T-helper 2 cell treated with Interferon-gamma antibody and Interleukin-4, amounts not matched to agents 5 μg/mL and 100 μg/mL, for 36 hours (primary cell): ENCODE measurements at regions not wholly inside any gene's neighbourhood (a gene's known extent, or its start where the extent isn't known, plus 50 kb on each side); places are given as distances from the start of the nearest gene placed in this dataset.

Experiments
- DNase-seq: peaks from one replicate; pipeline ENCODE4 v3.0.0; 2021; ENCODE audit warnings: low spot score
- H3K27ac Mint-ChIP-seq: one replicate; pipeline ENCODE4 v1.8.0; 2021; ENCODE audit warnings: mild to moderate bottlenecking, mixed read lengths
- H3K27me3 Mint-ChIP-seq: one replicate; pipeline ENCODE4 v1.8.0; 2021; ENCODE audit warnings: low read depth, mixed read lengths
- H3K36me3 Mint-ChIP-seq: one replicate; pipeline ENCODE4 v1.8.0; 2021; ENCODE audit warnings: low read depth, mixed read lengths
- H3K4me1 Mint-ChIP-seq: one replicate; pipeline ENCODE4 v1.8.0; 2021; ENCODE audit warnings: low read depth, mixed read lengths
- H3K4me3 Mint-ChIP-seq: one replicate; pipeline ENCODE4 v1.8.0; 2022; ENCODE audit warnings: mild to moderate bottlenecking, moderate library complexity, mixed read lengths
- H3K9me3 Mint-ChIP-seq: one replicate; pipeline ENCODE4 v1.8.0; 2021; ENCODE audit warnings: mixed read lengths

- no peak for DNase-seq
- no peaks in the 10 kb centered on the region for H3K9me3 Mint-ChIP-seq
- no peaks in the 10 kb centered on the region for H3K27me3 Mint-ChIP-seq
- no peaks in the 10 kb centered on the region for H3K36me3 Mint-ChIP-seq
- no peak overlapping the region for H3K4me3 Mint-ChIP-seq
- no peak overlapping the region for H3K27ac Mint-ChIP-seq
- no peaks in the 10 kb centered on the region for H3K4me1 Mint-ChIP-seq
Observed at GRCh38 chr3:104805042-104805441, 561.7 kb upstream of the ALCAM start.

GRCh38 chr3:104805508-104805907, 561.2 kb upstream of the ALCAM start:
- no peaks in the 10 kb centered on the region for H3K36me3 Mint-ChIP-seq
- no peaks in the 10 kb centered on the region for H3K27me3 Mint-ChIP-seq
- no peaks in the 10 kb centered on the region for H3K9me3 Mint-ChIP-seq
- H3K4me3 Mint-ChIP-seq = no peak overlapping the region
- H3K4me1 Mint-ChIP-seq = no peaks in the 10 kb centered on the region
- H3K27ac Mint-ChIP-seq = no peak overlapping the region
- no peak for DNase-seq

GRCh38 chr3:104810896-104811295, 555.8 kb upstream of the ALCAM start:
- no peaks in the 10 kb centered on the region for H3K27me3 Mint-ChIP-seq
- no peak overlapping the region for H3K4me3 Mint-ChIP-seq
- no peak for DNase-seq
- no peaks in the 10 kb centered on the region for H3K9me3 Mint-ChIP-seq
- H3K36me3 Mint-ChIP-seq = no peaks in the 10 kb centered on the region
- H3K27ac Mint-ChIP-seq = no peak overlapping the region
- no peaks in the 10 kb centered on the region for H3K4me1 Mint-ChIP-seq

GRCh38 chr3:104816008-104816407, 550.7 kb upstream of the ALCAM start:
- H3K27ac Mint-ChIP-seq = no peak overlapping the region
- no peaks in the 10 kb centered on the region for H3K4me1 Mint-ChIP-seq
- DNase-seq = no peak
- no peaks in the 10 kb centered on the region for H3K36me3 Mint-ChIP-seq
- peaks cover 6% of the 10 kb centered on the region for H3K9me3 Mint-ChIP-seq
- no peak overlapping the region for H3K4me3 Mint-ChIP-seq
- no peaks in the 10 kb centered on the region for H3K27me3 Mint-ChIP-seq

- H3K36me3 Mint-ChIP-seq = no peaks in the 10 kb centered on the region
- no peaks in the 10 kb centered on the region for H3K4me1 Mint-ChIP-seq
- peaks cover 10% of the 10 kb centered on the region for H3K9me3 Mint-ChIP-seq
- no peak overlapping the region for H3K27ac Mint-ChIP-seq
- no peak overlapping the region for H3K4me3 Mint-ChIP-seq
- H3K27me3 Mint-ChIP-seq = no peaks in the 10 kb centered on the region
- DNase-seq = no peak
Observed at GRCh38 chr3:104816716-104817115, 550.0 kb upstream of the ALCAM start.

- H3K4me1 Mint-ChIP-seq = no peaks in the 10 kb centered on the region
- DNase-seq = no peak
- no peaks in the 10 kb centered on the region for H3K36me3 Mint-ChIP-seq
- H3K27ac Mint-ChIP-seq = no peak overlapping the region
- H3K27me3 Mint-ChIP-seq = no peaks in the 10 kb centered on the region
- H3K9me3 Mint-ChIP-seq = peaks cover 10% of the 10 kb centered on the region
- no peak overlapping the region for H3K4me3 Mint-ChIP-seq
Observed at GRCh38 chr3:104819333-104819732, 547.4 kb upstream of the ALCAM start.

- peaks cover 10% of the 10 kb centered on the region for H3K9me3 Mint-ChIP-seq
- no peak overlapping the region for H3K4me3 Mint-ChIP-seq
- H3K27me3 Mint-ChIP-seq = no peaks in the 10 kb centered on the region
Observed at GRCh38 chr3:104820959-104821358, 545.8 kb upstream of the ALCAM start.

GRCh38 chr3:104825116-104825515, 541.6 kb upstream of the ALCAM start:
- H3K36me3 Mint-ChIP-seq = no peaks in the 10 kb centered on the region
- no peak overlapping the region for H3K27ac Mint-ChIP-seq
- no peaks in the 10 kb centered on the region for H3K27me3 Mint-ChIP-seq
- no peak for DNase-seq
- no peaks in the 10 kb centered on the region for H3K4me1 Mint-ChIP-seq
- no peak overlapping the region for H3K4me3 Mint-ChIP-seq
- peaks cover 10% of the 10 kb centered on the region for H3K9me3 Mint-ChIP-seq

More at GRCh38 chr3:104820959-104821358, 545.8 kb upstream of the ALCAM start:
- Mint-ChIP-seq H3K4me1 (no peaks in the 10 kb centered on the region), H3K36me3 (no peaks in the 10 kb centered on the region), H3K27ac (no peak overlapping the region)
- no peak for DNase-seq

GRCh38 chr3:104831071-104831470, 535.6 kb upstream of the ALCAM start:
- Mint-ChIP-seq H3K4me3 (no peak overlapping the region), H3K4me1 (no peaks in the 10 kb centered on the region), H3K36me3 (no peaks in the 10 kb centered on the region), H3K9me3 (no peaks in the 10 kb centered on the region), H3K27ac (no peak overlapping the region), H3K27me3 (no peaks in the 10 kb centered on the region)
- DNase-seq = no peak

- Mint-ChIP-seq H3K36me3 (no peaks in the 10 kb centered on the region), H3K9me3 (no peaks in the 10 kb centered on the region), H3K4me1 (no peaks in the 10 kb centered on the region), H3K27me3 (no peaks in the 10 kb centered on the region), H3K27ac (no peak overlapping the region), H3K4me3 (no peak overlapping the region)
- no peak for DNase-seq
Observed at GRCh38 chr3:104832530-104832929, 534.2 kb upstream of the ALCAM start.

- no peak overlapping the region for H3K4me3 Mint-ChIP-seq
- H3K36me3 Mint-ChIP-seq = no peaks in the 10 kb centered on the region
- H3K9me3 Mint-ChIP-seq = no peaks in the 10 kb centered on the region
- no peak overlapping the region for H3K27ac Mint-ChIP-seq
- DNase-seq = no peak
- no peaks in the 10 kb centered on the region for H3K27me3 Mint-ChIP-seq
- H3K4me1 Mint-ChIP-seq = no peaks in the 10 kb centered on the region
Observed at GRCh38 chr3:104835376-104835775, 531.3 kb upstream of the ALCAM start.

- no peaks in the 10 kb centered on the region for H3K4me1 Mint-ChIP-seq
- no peak overlapping the region for H3K4me3 Mint-ChIP-seq
- no peaks in the 10 kb centered on the region for H3K9me3 Mint-ChIP-seq
- H3K27me3 Mint-ChIP-seq = no peaks in the 10 kb centered on the region
- no peak overlapping the region for H3K27ac Mint-ChIP-seq
- no peak for DNase-seq
- no peaks in the 10 kb centered on the region for H3K36me3 Mint-ChIP-seq
Observed at GRCh38 chr3:104846270-104846669, 520.4 kb upstream of the ALCAM start.

GRCh38 chr3:104849070-104849469, 517.6 kb upstream of the ALCAM start:
- Mint-ChIP-seq H3K4me3 (no peak overlapping the region), H3K4me1 (no peaks in the 10 kb centered on the region), H3K9me3 (no peaks in the 10 kb centered on the region), H3K27me3 (no peaks in the 10 kb centered on the region), H3K36me3 (no peaks in the 10 kb centered on the region), H3K27ac (no peak overlapping the region)
- DNase-seq = no peak

GRCh38 chr3:104854468-104854867, 512.2 kb upstream of the ALCAM start:
- no peak overlapping the region for H3K4me3 Mint-ChIP-seq
- no peak for DNase-seq
- no peaks in the 10 kb centered on the region for H3K4me1 Mint-ChIP-seq
- no peaks in the 10 kb centered on the region for H3K36me3 Mint-ChIP-seq
- no peaks in the 10 kb centered on the region for H3K27me3 Mint-ChIP-seq
- H3K9me3 Mint-ChIP-seq = no peaks in the 10 kb centered on the region
- H3K27ac Mint-ChIP-seq = no peak overlapping the region

GRCh38 chr3:104855702-104856101, 511.0 kb upstream of the ALCAM start:
- no peak for DNase-seq
- H3K9me3 Mint-ChIP-seq = no peaks in the 10 kb centered on the region
- no peaks in the 10 kb centered on the region for H3K4me1 Mint-ChIP-seq
- no peaks in the 10 kb centered on the region for H3K27me3 Mint-ChIP-seq
- no peaks in the 10 kb centered on the region for H3K36me3 Mint-ChIP-seq
- H3K4me3 Mint-ChIP-seq = no peak overlapping the region
- no peak overlapping the region for H3K27ac Mint-ChIP-seq
